ENCODE measurements at regions not wholly inside any gene's neighbourhood (a gene's known extent, or its start where the extent isn't known, plus 50 kb on each side); places are given as distances from the start of the nearest gene placed in this dataset.

DNA sequence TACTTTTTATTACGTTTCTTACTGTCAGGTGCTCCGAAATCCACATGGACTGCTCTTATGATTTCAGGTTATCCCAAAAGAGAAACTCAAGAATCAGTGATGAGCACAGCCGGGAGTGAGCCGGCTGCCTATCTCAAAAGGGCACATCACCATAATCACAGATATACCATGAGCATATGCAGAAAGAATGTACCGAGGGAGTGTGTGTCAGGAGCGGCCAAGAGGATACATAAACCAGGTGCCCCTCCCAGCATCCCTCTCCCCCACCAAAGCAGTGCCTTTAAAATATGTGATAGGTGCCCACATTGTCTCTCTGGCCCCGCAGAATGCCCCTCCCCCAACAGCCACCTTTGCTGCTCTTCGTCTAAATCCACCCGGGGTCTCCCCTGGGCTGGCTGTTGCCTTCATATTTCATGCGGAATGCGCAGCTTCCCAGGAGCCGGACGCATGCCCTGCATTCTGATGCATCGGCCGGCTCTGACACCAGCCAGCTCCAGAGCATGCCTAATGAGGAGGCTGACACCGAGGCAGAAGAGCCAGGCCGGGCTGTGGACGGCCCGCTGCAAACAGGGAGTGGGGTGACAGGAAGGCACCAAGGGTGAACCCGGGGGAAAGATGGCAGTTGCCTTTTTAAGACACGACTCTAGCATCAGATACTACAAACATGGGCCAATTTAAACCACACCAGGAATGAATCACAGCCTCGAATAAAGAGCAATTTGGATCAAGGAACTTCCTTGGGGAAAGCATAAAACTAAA is 652.3 kb downstream of the BNC2 start:
- no peak for DNase-seq (ENCODE audit: low read depth, low spot score)
- H3K9ac ChIP-seq (ENCODE audit: low read length), result no peak overlapping the region
- H3K4me1 ChIP-seq (ENCODE audit: control insufficient read depth in 1 of 2, insufficient read depth in 2 of 2, low read length in 2 of 2), result no peaks in the 10 kb centered on the region
- no peaks in the 10 kb centered on the region for H3K36me3 ChIP-seq (ENCODE audit: control insufficient read depth in 1 of 2, insufficient read depth in 2 of 2, low read length in 2 of 2)
- ChIA-PET CTCF (no interaction called here), RAD21 (ENCODE audit: low non-redundant PET in 1 of 2, low total read pairs in 2 of 2, uncharacterized antibody in 2 of 2, unreplicated experiment in 2 of 2) (no interaction called here), POLR2A (no interaction called here)
- TF ChIP-seq ZNF274 (IDR thresholded peaks at IDR 0.05; ENCODE audit: low read depth, low read length) (no peak), CEBPB (IDR thresholded peaks at IDR 0.05; ENCODE audit: low read depth) (no peak), CBX3 (IDR thresholded peaks at IDR 0.05; ENCODE audit: low read depth) (no peak), EZH2phosphoT487 (IDR thresholded peaks at IDR 0.05; ENCODE audit: borderline replicate concordance) (no peak)
- TF ChIP-seq, protein P1, sequence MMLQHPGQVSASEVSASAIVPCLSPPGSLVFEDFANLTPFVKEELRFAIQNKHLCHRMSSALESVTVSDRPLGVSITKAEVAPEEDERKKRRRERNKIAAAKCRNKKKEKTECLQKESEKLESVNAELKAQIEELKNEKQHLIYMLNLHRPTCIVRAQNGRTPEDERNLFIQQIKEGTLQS (IDR thresholded peaks at IDR 0.05), result no peak
- TF ChIP-seq, protein P2, sequence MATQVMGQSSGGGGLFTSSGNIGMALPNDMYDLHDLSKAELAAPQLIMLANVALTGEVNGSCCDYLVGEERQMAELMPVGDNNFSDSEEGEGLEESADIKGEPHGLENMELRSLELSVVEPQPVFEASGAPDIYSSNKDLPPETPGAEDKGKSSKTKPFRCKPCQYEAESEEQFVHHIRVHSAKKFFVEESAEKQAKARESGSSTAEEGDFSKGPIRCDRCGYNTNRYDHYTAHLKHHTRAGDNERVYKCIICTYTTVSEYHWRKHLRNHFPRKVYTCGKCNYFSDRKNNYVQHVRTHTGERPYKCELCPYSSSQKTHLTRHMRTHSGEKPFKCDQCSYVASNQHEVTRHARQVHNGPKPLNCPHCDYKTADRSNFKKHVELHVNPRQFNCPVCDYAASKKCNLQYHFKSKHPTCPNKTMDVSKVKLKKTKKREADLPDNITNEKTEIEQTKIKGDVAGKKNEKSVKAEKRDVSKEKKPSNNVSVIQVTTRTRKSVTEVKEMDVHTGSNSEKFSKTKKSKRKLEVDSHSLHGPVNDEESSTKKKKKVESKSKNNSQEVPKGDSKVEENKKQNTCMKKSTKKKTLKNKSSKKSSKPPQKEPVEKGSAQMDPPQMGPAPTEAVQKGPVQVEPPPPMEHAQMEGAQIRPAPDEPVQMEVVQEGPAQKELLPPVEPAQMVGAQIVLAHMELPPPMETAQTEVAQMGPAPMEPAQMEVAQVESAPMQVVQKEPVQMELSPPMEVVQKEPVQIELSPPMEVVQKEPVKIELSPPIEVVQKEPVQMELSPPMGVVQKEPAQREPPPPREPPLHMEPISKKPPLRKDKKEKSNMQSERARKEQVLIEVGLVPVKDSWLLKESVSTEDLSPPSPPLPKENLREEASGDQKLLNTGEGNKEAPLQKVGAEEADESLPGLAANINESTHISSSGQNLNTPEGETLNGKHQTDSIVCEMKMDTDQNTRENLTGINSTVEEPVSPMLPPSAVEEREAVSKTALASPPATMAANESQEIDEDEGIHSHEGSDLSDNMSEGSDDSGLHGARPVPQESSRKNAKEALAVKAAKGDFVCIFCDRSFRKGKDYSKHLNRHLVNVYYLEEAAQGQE (IDR thresholded peaks at IDR 0.05; ENCODE audit: low read depth), result no peak
- intact Hi-C loops (cut with micrococcal nuclease), result no loop called here
- H3K9me3 ChIP-seq (ENCODE audit: control insufficient read depth in 1 of 2, insufficient read depth in 1 of 2, low read depth in 1 of 2, low read length in 2 of 2), result no peaks in the 10 kb centered on the region
- H3K27me3 ChIP-seq (ENCODE audit: insufficient read depth, low read length), result no peaks in the 10 kb centered on the region; the same call in 1 of the 2 replicates
- H3K9me2 ChIP-seq (ENCODE audit: insufficient read depth), result no peaks in the 10 kb centered on the region
- no peaks in the 10 kb centered on the region for H4K20me1 ChIP-seq (ENCODE audit: insufficient read depth)
- no TSS peak for BruUV-seq (replicated peaks)
- no peak overlapping the region for H3K4me3 ChIP-seq (replicated peaks in 1 of 2; ENCODE audit: low read depth in 1 of 2, low read length in 2 of 2)
- no peak for ATAC-seq
- no peak overlapping the region for H3K27ac ChIP-seq (ENCODE audit: low read depth, low read length)
- H3K4me2 ChIP-seq (ENCODE audit: low read length), result no peak overlapping the region
- H3K79me2 ChIP-seq (ENCODE audit: insufficient read depth, low read length), result no peaks in the 10 kb centered on the region
- no peak overlapping the region for H2AFZ ChIP-seq (ENCODE audit: low read depth, low read length, poor library complexity, severe bottlenecking)
